Panc1 (cell line): ENCODE measurements at regions not wholly inside any gene's neighbourhood (a gene's known extent, or its start where the extent isn't known, plus 50 kb on each side); places are given as distances from the start of the nearest gene placed in this dataset.
A peak's percentile ranks its signal among the peaks of the same experiment; 100 is the strongest.

Experiments used
- ATAC-seq: fragments of 200-7000 bp; cut with Tn5 transposase; 2 replicates; pipeline ENCODE4 v1.9.1; 2020; ENCODE audit warnings: mild to moderate bottlenecking, moderate library complexity
- BruUV-seq: library from RNA; stranded (reverse); fragments of 400-500 nt; replicated peaks from 2 replicates; lab custom pipeline; 2021; lab: Mats Ljungman, UMichigan
- CTCF ChIA-PET: fragments of 300-600 bp; sonication (Branson Sonifier 250); formaldehyde crosslinking; loops from one replicate; lab custom pipeline; 2022; ENCODE audit warnings: antibody characterized with exemption; lab: Charles Lee
- POLR2A ChIA-PET: fragments of 300-600 bp; sonication (Branson Sonifier 250); formaldehyde crosslinking; loops from one replicate; lab custom pipeline; 2022; ENCODE audit warnings: antibody characterized with exemption; lab: Charles Lee
- DNase-seq: peaks from one replicate; pipeline ENCODE4 v3.0.0-alpha.2; 2010; ENCODE audit warnings: low read depth, low spot score
- H3K27ac ChIP-seq: 2 replicates; pipeline ENCODE4 v1.5.1; 2011; ENCODE audit warnings: mild to moderate bottlenecking, low read length, inconsistent platforms
- H3K27me3 ChIP-seq: fragments of 200-500 bp; sonication (Bioruptor generic); 2 replicates; pipeline ENCODE4 v1.6.0; 2014; ENCODE audit warnings: low read length, inconsistent platforms; ENCODE audit not compliant: control insufficient read depth, insufficient read depth
- H3K36me3 ChIP-seq: fragments of 200-500 bp; sonication (Bioruptor generic); 2 replicates; pipeline ENCODE4 v1.5.1; 2014; ENCODE audit warnings: inconsistent platforms, mild to moderate bottlenecking, low read length, moderate library complexity; ENCODE audit not compliant: control insufficient read depth, insufficient read depth
- H3K4me1 ChIP-seq: 2 replicates; pipeline ENCODE4 v1.5.1; 2011; ENCODE audit warnings: inconsistent platforms, mild to moderate bottlenecking, low read length, moderate library complexity; ENCODE audit not compliant: control insufficient read depth, insufficient read depth
- H3K4me3 ChIP-seq, 2 experiments: 2 replicates each; pipeline ENCODE4 v1.5.1; 2011 to 2012; ENCODE audit warnings: low read depth in 2 of 2, low read length in 2 of 2, mild to moderate bottlenecking in 2 of 2, inconsistent platforms in 1 of 2, moderate library complexity in 1 of 2
- H3K9me3 ChIP-seq: fragments of 200-500 bp; sonication (Bioruptor generic); 2 replicates; pipeline ENCODE4 v1.5.1; 2014; ENCODE audit warnings: low read depth, mild to moderate bottlenecking, inconsistent platforms, low read length, moderate library complexity; ENCODE audit not compliant: control insufficient read depth, insufficient read depth
- CTCF ChIP-seq: fragments of 450-650 bp; IDR thresholded peaks from 2 replicates; pipeline ENCODE4 v1.5.1; 2017; ENCODE audit warnings: mild to moderate bottlenecking
- POLR2AphosphoS5 ChIP-seq: IDR thresholded peaks from 2 replicates; pipeline ENCODE4 v1.6.1; 2012; ENCODE audit warnings: mild to moderate bottlenecking, low read depth, low read length, moderate library complexity
- REST ChIP-seq, 2 experiments: IDR thresholded peaks; 2 replicates each; pipeline ENCODE4 v1.6.1; 2011 to 2012; ENCODE audit warnings: low read depth in 2 of 2, control low read depth in 1 of 2, low read length in 1 of 2, mild to moderate bottlenecking in 1 of 2, moderate library complexity in 1 of 2; ENCODE audit not compliant: insufficient read depth in 1 of 2
- SIN3A ChIP-seq: IDR thresholded peaks from 2 replicates; pipeline ENCODE4 v1.6.1; 2012; ENCODE audit warnings: low read depth, mild to moderate bottlenecking, low read length, moderate library complexity, borderline replicate concordance; ENCODE audit not compliant: insufficient read depth
- TCF7L2 ChIP-seq: IDR thresholded peaks from 2 replicates; pipeline ENCODE4 v1.6.1; 2011; ENCODE audit warnings: mild to moderate bottlenecking, low read depth, low read length, inconsistent platforms
- in situ Hi-C: cut with HindIII; loops from 2 replicates; pipeline ENCODE4 v1.10.0; 2016; ENCODE audit warnings: low sequenced_read_pairs, low pct_unique_long_range_greater_than_20kb
- intact Hi-C: fragments of 100-400 bp; cut with micrococcal nuclease; formaldehyde crosslinking; loops from one replicate; pipeline ENCODE4 v1.10.0; 2022; ENCODE audit not compliant: unreplicated experiment

GRCh38 chr12:3363608-3364007 is 127.4 kb upstream of the PRMT8 start:
- H3K4me3 ChIP-seq: no peak overlapping the region
- TF ChIP-seq TCF7L2 (no peak), SIN3A (no peak), CTCF (no peak), POLR2AphosphoS5 (no peak), REST (IDR thresholded peaks at IDR 0.05; ENCODE audit: insufficient read depth in 1 of 2, low read depth in 2 of 2, low read length in 1 of 2) (no peak)
- no peak overlapping the region for H3K27ac ChIP-seq
- ChIA-PET POLR2A (no interaction called here), CTCF (no interaction called here)
- in situ Hi-C loops (no loop called here), intact Hi-C loops (no loop called here)
- DNase-seq: no peak
- no peaks in the 10 kb centered on the region for H3K36me3 ChIP-seq
- BruUV-seq: no TSS peak
- H3K27me3 ChIP-seq: no peaks in the 10 kb centered on the region; the same call in none of the 2 replicates
- no peaks in the 10 kb centered on the region for H3K9me3 ChIP-seq
- H3K4me1 ChIP-seq: no peaks in the 10 kb centered on the region
- ATAC-seq: no peak

- Histone ChIP-seq H3K9me3 (no peaks in the 10 kb centered on the region), H3K27me3 (peaks cover 2% of the 10 kb centered on the region), H3K4me3 (no peak overlapping the region), H3K27ac (no peak overlapping the region), H3K36me3 (no peaks in the 10 kb centered on the region), H3K4me1 (no peaks in the 10 kb centered on the region)
- in situ Hi-C loops (no loop called here), intact Hi-C loops (no loop called here)
- no peak for TF ChIP-seq SIN3A
- DNase-seq: no peak
- ChIA-PET POLR2A (no interaction called here), CTCF (no interaction called here)
- no TSS peak for BruUV-seq
- no peak for ATAC-seq
Measured at GRCh38 chr12:3364226-3364625, 126.8 kb upstream of the PRMT8 start.

GRCh38 chr12:3364661-3365462 is 126.1 kb upstream of the PRMT8 start:
- Histone ChIP-seq H3K27ac (no peak overlapping the region), H3K9me3 (no peaks in the 10 kb centered on the region), H3K4me3 (no peak overlapping the region), H3K36me3 (no peaks in the 10 kb centered on the region), H3K4me1 (no peaks in the 10 kb centered on the region), H3K27me3 (peaks cover 2% of the 10 kb centered on the region)
- BruUV-seq: no TSS peak
- intact Hi-C loops (no loop called here), in situ Hi-C loops (no loop called here)
- CTCF ChIA-PET: no interaction called here
- POLR2A ChIA-PET: no interaction called here
- TF ChIP-seq SIN3A: no peak
- TF ChIP-seq CTCF: no peak
- TF ChIP-seq POLR2AphosphoS5: no peak
- no peak for TF ChIP-seq TCF7L2
- TF ChIP-seq REST (IDR thresholded peaks at IDR 0.05; ENCODE audit: insufficient read depth in 1 of 2, low read depth in 2 of 2, low read length in 1 of 2): no peak
- no peak for DNase-seq
- ATAC-seq: 0 out of 2 replicates have a peak, but pooled peaks have one; percentile 23
